ENCODE measurements at regions not wholly inside any gene's neighbourhood (a gene's known extent, or its start where the extent isn't known, plus 50 kb on each side); places are given as distances from the start of the nearest gene placed in this dataset.

DNA sequence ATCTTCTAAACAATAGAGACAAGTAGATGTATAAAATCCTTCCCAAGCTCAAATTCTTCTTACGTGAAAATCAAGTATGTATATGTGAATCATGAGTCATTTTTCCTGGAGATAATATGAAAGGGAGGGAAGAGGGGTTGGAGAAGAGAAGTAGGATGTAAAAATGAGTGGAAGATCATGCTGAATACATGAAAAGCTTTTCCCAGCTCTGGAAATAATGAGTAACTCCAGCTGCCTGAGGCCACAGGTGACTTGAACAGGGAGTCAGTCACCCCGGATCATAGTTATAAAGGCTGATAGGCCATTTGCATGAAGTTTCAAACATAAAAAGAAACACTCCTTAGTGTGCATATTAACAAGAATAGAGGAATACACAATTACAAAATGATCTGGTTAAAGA is 486.7 kb downstream of the EFNA5 start:
- H3K9me3 ChIP-seq (replicated peaks; ENCODE audit: control insufficient read depth, insufficient read depth, low read length), result no peaks in the 10 kb centered on the region
- no peaks in the 10 kb centered on the region for H3K79me2 ChIP-seq (ENCODE audit: control insufficient read depth, insufficient read depth, low read length)
- no peaks in the 10 kb centered on the region for H3K4me1 ChIP-seq (ENCODE audit: control insufficient read depth, extremely low read depth, insufficient read depth, low read length)
- no peak overlapping the region for H2AFZ ChIP-seq (ENCODE audit: low read depth, low read length)
- no peak overlapping the region for H3K4me2 ChIP-seq (ENCODE audit: insufficient read depth, low read length)
- no peaks in the 10 kb centered on the region for H3K27me3 ChIP-seq (ENCODE audit: control insufficient read depth in 2 of 2, insufficient read depth in 2 of 2, low read length in 2 of 2)
- FAIRE-seq (no peak), DNase-seq (ENCODE audit: low read depth, low spot score) (peak; percentile 29)
- ChIA-PET POLR2A (no interaction called here), CTCF (interaction anchor here (1.1 kb wide), 1 partner anchor 63 kb away, joined by 3 read pairs; no protein-coding TSS in a partner anchor)
- intact Hi-C loops (cut with micrococcal nuclease) (no loop called here), dilution Hi-C loops (cut with MboI; ENCODE audit: extremely low pct_ligation_motif_present, low sequenced_read_pairs) (no loop called here)
- no peak overlapping the region for H3K4me3 ChIP-seq (replicated peaks in 1 of 3; ENCODE audit: insufficient read depth in 1 of 3, low read depth in 1 of 3, low read length in 3 of 3)
- no peaks in the 10 kb centered on the region for H4K20me1 ChIP-seq (replicated peaks; ENCODE audit: control insufficient read depth, extremely low read depth, insufficient read depth, low read length)
- H3K36me3 ChIP-seq (ENCODE audit: control insufficient read depth in 2 of 2, extremely low read depth in 1 of 2, insufficient read depth in 2 of 2, low read length in 2 of 2), result no peaks in the 10 kb centered on the region
- no TSS peak for BruUV-seq (replicated peaks)
- TF ChIP-seq POLR2A (IDR thresholded peaks at IDR 0.05; ENCODE audit: low read depth, low read length), result no peak
- peak; percentile 32 for TF ChIP-seq FOS (IDR thresholded peaks at IDR 0.05; ENCODE audit: borderline replicate concordance, insufficient read depth, low read length)
- H3K9ac ChIP-seq (replicated peaks; ENCODE audit: extremely low read depth, insufficient read depth, low read length), result no peak overlapping the region
- H3K9me1 ChIP-seq (replicated peaks; ENCODE audit: control insufficient read depth, extremely low read depth, insufficient read depth, low read length), result no peaks in the 10 kb centered on the region
- no peak overlapping the region for H3K27ac ChIP-seq (ENCODE audit: insufficient read depth, low read depth, low read length)

- Histone ChIP-seq H2AFZ (ENCODE audit: low read depth, low read length) (no peak overlapping the region), H3K9ac (replicated peaks; ENCODE audit: extremely low read depth, insufficient read depth, low read length) (no peak overlapping the region), H3K79me2 (ENCODE audit: control insufficient read depth, insufficient read depth, low read length) (no peaks in the 10 kb centered on the region), H3K4me2 (ENCODE audit: insufficient read depth, low read length) (no peak overlapping the region), H4K20me1 (replicated peaks; ENCODE audit: control insufficient read depth, extremely low read depth, insufficient read depth, low read length) (no peaks in the 10 kb centered on the region), H3K9me3 (replicated peaks; ENCODE audit: control insufficient read depth, insufficient read depth, low read length) (peaks cover 4% of the 10 kb centered on the region), H3K36me3 (ENCODE audit: control insufficient read depth in 2 of 2, extremely low read depth in 1 of 2, insufficient read depth in 2 of 2, low read length in 2 of 2) (no peaks in the 10 kb centered on the region), H3K4me1 (ENCODE audit: control insufficient read depth, extremely low read depth, insufficient read depth, low read length) (no peaks in the 10 kb centered on the region), H3K27ac (ENCODE audit: insufficient read depth, low read depth, low read length) (no peak overlapping the region), H3K27me3 (ENCODE audit: control insufficient read depth in 2 of 2, insufficient read depth in 2 of 2, low read length in 2 of 2) (no peaks in the 10 kb centered on the region), H3K9me1 (replicated peaks; ENCODE audit: control insufficient read depth, extremely low read depth, insufficient read depth, low read length) (no peaks in the 10 kb centered on the region), H3K4me3 (replicated peaks in 1 of 3; ENCODE audit: insufficient read depth in 1 of 3, low read depth in 1 of 3, low read length in 3 of 3) (no peak overlapping the region)
- no TSS peak for BruUV-seq (replicated peaks)
- TF ChIP-seq FOS (IDR thresholded peaks at IDR 0.05; ENCODE audit: borderline replicate concordance, insufficient read depth, low read length) (no peak), GATA2 (IDR thresholded peaks at IDR 0.05; ENCODE audit: insufficient read depth, insufficient read length, low read depth, low read length) (no peak), JUN (IDR thresholded peaks at IDR 0.05; ENCODE audit: borderline replicate concordance, insufficient read depth, insufficient read length, low read depth) (no peak), MAX (IDR thresholded peaks at IDR 0.05; ENCODE audit: insufficient read depth, insufficient read length) (no peak), POLR2AphosphoS5 (IDR thresholded peaks at IDR 0.05; ENCODE audit: insufficient read depth, low read depth, low read length) (no peak), POLR2A (IDR thresholded peaks at IDR 0.05; ENCODE audit: low read depth, low read length) (no peak), EZH2 (IDR thresholded peaks at IDR 0.05; ENCODE audit: borderline replicate concordance, low read depth, low read length, severe bottlenecking) (no peak), MYC (IDR thresholded peaks at IDR 0.05; ENCODE audit: low read depth, low read length) (no peak)
- TF ChIP-seq, protein P1, sequence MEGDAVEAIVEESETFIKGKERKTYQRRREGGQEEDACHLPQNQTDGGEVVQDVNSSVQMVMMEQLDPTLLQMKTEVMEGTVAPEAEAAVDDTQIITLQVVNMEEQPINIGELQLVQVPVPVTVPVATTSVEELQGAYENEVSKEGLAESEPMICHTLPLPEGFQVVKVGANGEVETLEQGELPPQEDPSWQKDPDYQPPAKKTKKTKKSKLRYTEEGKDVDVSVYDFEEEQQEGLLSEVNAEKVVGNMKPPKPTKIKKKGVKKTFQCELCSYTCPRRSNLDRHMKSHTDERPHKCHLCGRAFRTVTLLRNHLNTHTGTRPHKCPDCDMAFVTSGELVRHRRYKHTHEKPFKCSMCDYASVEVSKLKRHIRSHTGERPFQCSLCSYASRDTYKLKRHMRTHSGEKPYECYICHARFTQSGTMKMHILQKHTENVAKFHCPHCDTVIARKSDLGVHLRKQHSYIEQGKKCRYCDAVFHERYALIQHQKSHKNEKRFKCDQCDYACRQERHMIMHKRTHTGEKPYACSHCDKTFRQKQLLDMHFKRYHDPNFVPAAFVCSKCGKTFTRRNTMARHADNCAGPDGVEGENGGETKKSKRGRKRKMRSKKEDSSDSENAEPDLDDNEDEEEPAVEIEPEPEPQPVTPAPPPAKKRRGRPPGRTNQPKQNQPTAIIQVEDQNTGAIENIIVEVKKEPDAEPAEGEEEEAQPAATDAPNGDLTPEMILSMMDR (IDR thresholded peaks at IDR 0.05; ENCODE audit: extremely low read depth in 1 of 2, insufficient read depth in 1 of 2, low read depth in 1 of 2, low read length in 2 of 2), result no peak
- FAIRE-seq, result no peak
- no peak for DNase-seq (ENCODE audit: low read depth, low spot score)
- dilution Hi-C loops (cut with MboI; ENCODE audit: extremely low pct_ligation_motif_present, low sequenced_read_pairs) (no loop called here), intact Hi-C loops (cut with micrococcal nuclease) (no loop called here)
- ChIA-PET CTCF (no interaction called here), POLR2A (no interaction called here)
These were observed 500.1 kb downstream of the EFNA5 start for GRCh38 chr5:107170620-107171019.

All from endothelial cell of umbilical vein (primary cell).